Lower lobe of right lung (tissue), 2 donors: ENCODE measurements at regions not wholly inside any gene's neighbourhood (a gene's known extent, or its start where the extent isn't known, plus 50 kb on each side); places are given as distances from the start of the nearest gene placed in this dataset.
A peak's percentile ranks its signal among the peaks of the same experiment; 100 is the strongest.

Experiments used
- ATAC-seq, 2 donors: fragments of 200-7000 bp; cut with Tn5 transposase; one replicate each; pipeline ENCODE4 v1.9.1; 2020 to 2022; ENCODE audit warnings: mild to moderate bottlenecking in 2 of 2, moderate library complexity in 2 of 2
- DNase-seq: peaks from one replicate; pipeline ENCODE4 v3.0.0-alpha.2; 2020
- H3K27ac ChIP-seq: fragments of 200-600 bp; one replicate; pipeline ENCODE4 v1.8.0; 2022
- H3K27me3 ChIP-seq: fragments of 200-600 bp; one replicate; pipeline ENCODE4 v1.8.0; 2022; ENCODE audit warnings: low read depth
- H3K36me3 ChIP-seq: fragments of 200-600 bp; one replicate; pipeline ENCODE4 v1.8.0; 2022; ENCODE audit warnings: mild to moderate bottlenecking
- H3K4me1 ChIP-seq: fragments of 200-600 bp; one replicate; pipeline ENCODE4 v1.8.0; 2022
- H3K4me3 ChIP-seq: fragments of 200-600 bp; one replicate; pipeline ENCODE4 v1.8.0; 2022; ENCODE audit warnings: mild to moderate bottlenecking
- H3K9me3 ChIP-seq: fragments of 200-600 bp; one replicate; pipeline ENCODE4 v1.8.0; 2022
- CTCF ChIP-seq: fragments of 200-600 bp; IDR thresholded peaks from one replicate; pipeline ENCODE4 v1.8.0; 2022; ENCODE audit warnings: antibody characterized with exemption, mild to moderate bottlenecking
- intact Hi-C: fragments of 100-400 bp; cut with DNase I; formaldehyde crosslinking; loops from one replicate; pipeline ENCODE4 v1.11.0; 2022
- donor health status: DM: no; HTN: yes; CAD: no; lungs with severe emphysema.

- ATAC-seq (no peak), DNase-seq (no peak)
- H3K27me3 ChIP-seq = no peaks in the 10 kb centered on the region
- no peak for TF ChIP-seq CTCF
- H3K27ac ChIP-seq = no peak overlapping the region
- no peaks in the 10 kb centered on the region for H3K9me3 ChIP-seq
- H3K4me1 ChIP-seq = no peaks in the 10 kb centered on the region
- intact Hi-C loops = no loop called here
- H3K4me3 ChIP-seq = no peak overlapping the region
- H3K36me3 ChIP-seq = no peaks in the 10 kb centered on the region
Measured at GRCh38 chr2:35651688-35652323, 703.8 kb upstream of the CRIM1 start.

- DNase-seq (no peak), ATAC-seq (no peak)
- Histone ChIP-seq H3K27me3 (no peaks in the 10 kb centered on the region), H3K36me3 (no peaks in the 10 kb centered on the region), H3K27ac (no peak overlapping the region), H3K9me3 (no peaks in the 10 kb centered on the region), H3K4me1 (no peaks in the 10 kb centered on the region), H3K4me3 (no peak overlapping the region)
- intact Hi-C loops = no loop called here
- TF ChIP-seq CTCF = no peak
Measured at GRCh38 chr2:35614640-35615039, 740.9 kb upstream of the CRIM1 start.

- intact Hi-C loops = no loop called here
- Histone ChIP-seq H3K27ac (no peak overlapping the region), H3K4me1 (no peaks in the 10 kb centered on the region), H3K36me3 (no peaks in the 10 kb centered on the region), H3K9me3 (no peaks in the 10 kb centered on the region), H3K27me3 (no peaks in the 10 kb centered on the region), H3K4me3 (no peak overlapping the region)
- no peak for DNase-seq
- TF ChIP-seq CTCF = no peak
- no peak for ATAC-seq
Measured at GRCh38 chr2:35606394-35606793, 749.2 kb upstream of the CRIM1 start.

GRCh38 chr2:35598310-35598709, 757.3 kb upstream of the CRIM1 start:
- DNase-seq = no peak
- H3K27me3 ChIP-seq = no peaks in the 10 kb centered on the region
- no peak overlapping the region for H3K27ac ChIP-seq

GRCh38 chr2:35591886-35592285, 763.7 kb upstream of the CRIM1 start:
- Histone ChIP-seq H3K4me1 (no peaks in the 10 kb centered on the region), H3K27me3 (no peaks in the 10 kb centered on the region), H3K36me3 (no peaks in the 10 kb centered on the region), H3K27ac (no peak overlapping the region), H3K4me3 (no peak overlapping the region), H3K9me3 (no peaks in the 10 kb centered on the region)
- intact Hi-C loops = no loop called here
- DNase-seq = no peak
- ATAC-seq = no peak
- TF ChIP-seq CTCF = no peak

More at GRCh38 chr2:35598310-35598709, 757.3 kb upstream of the CRIM1 start:
- ATAC-seq = peak in 1 of 2 donors; percentile 35
- Histone ChIP-seq H3K4me1 (no peaks in the 10 kb centered on the region), H3K36me3 (no peaks in the 10 kb centered on the region), H3K4me3 (no peak overlapping the region), H3K9me3 (peaks cover 7% of the 10 kb centered on the region)
- no peak for TF ChIP-seq CTCF
- intact Hi-C loops = no loop called here

GRCh38 chr2:35585972-35586371, 769.6 kb upstream of the CRIM1 start:
- DNase-seq (no peak), ATAC-seq (no peak)
- Histone ChIP-seq H3K27me3 (no peaks in the 10 kb centered on the region), H3K4me3 (no peak overlapping the region), H3K9me3 (no peaks in the 10 kb centered on the region), H3K4me1 (no peaks in the 10 kb centered on the region), H3K27ac (no peak overlapping the region), H3K36me3 (no peaks in the 10 kb centered on the region)
- TF ChIP-seq CTCF = no peak
- intact Hi-C loops = no loop called here
